ENCODE measurements at regions not wholly inside any gene's neighbourhood (a gene's known extent, or its start where the extent isn't known, plus 50 kb on each side); places are given as distances from the start of the nearest gene placed in this dataset.

DNA sequence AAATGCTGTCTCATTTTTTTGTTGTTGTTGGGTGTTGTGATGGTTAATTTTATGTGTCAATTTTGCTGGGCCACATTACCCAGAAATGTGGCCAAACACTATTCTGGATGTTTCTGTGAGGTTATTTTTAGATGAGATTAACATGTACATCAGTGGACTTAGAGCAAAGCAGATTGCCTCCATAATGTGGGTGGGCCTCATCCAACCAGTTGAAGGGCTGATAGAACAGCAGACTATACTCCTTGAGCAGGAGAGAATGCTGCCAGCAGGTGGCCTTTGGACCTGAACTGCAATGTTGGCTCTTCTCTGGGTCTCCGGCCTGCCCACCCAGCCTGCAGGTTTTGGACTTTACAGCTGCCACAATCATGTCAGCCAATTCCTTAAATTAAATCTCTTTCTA, 169.0 kb downstream of the FTCDNL1 start:
- intact Hi-C loops (cut with micrococcal nuclease), result no loop called here
- TF ChIP-seq, protein P1, sequence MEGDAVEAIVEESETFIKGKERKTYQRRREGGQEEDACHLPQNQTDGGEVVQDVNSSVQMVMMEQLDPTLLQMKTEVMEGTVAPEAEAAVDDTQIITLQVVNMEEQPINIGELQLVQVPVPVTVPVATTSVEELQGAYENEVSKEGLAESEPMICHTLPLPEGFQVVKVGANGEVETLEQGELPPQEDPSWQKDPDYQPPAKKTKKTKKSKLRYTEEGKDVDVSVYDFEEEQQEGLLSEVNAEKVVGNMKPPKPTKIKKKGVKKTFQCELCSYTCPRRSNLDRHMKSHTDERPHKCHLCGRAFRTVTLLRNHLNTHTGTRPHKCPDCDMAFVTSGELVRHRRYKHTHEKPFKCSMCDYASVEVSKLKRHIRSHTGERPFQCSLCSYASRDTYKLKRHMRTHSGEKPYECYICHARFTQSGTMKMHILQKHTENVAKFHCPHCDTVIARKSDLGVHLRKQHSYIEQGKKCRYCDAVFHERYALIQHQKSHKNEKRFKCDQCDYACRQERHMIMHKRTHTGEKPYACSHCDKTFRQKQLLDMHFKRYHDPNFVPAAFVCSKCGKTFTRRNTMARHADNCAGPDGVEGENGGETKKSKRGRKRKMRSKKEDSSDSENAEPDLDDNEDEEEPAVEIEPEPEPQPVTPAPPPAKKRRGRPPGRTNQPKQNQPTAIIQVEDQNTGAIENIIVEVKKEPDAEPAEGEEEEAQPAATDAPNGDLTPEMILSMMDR (IDR thresholded peaks at IDR 0.05), result no peak
- Mint-ChIP-seq H3K27ac (no peak overlapping the region), H3K36me3 (no peaks in the 10 kb centered on the region), H3K4me1 (peaks cover 17% of the 10 kb centered on the region), H3K9me3 (peaks cover 0 to 1% (median 0%) of the 10 kb centered on the region in 7 donors), H3K27me3 (ENCODE audit: low read depth in 3 of 3) (peaks cover 0 to 2% (median 1%) of the 10 kb centered on the region in 3 donors), H3K4me3 (no peak overlapping the region)
- Histone ChIP-seq H3K27ac (ENCODE audit: low read depth in 1 of 2, low read length in 2 of 2) (no peak overlapping the region), H3K4me1 (ENCODE audit: control insufficient read depth in 1 of 2, insufficient read depth in 2 of 2, low read length in 2 of 2) (peaks cover 0 to 9% of the 10 kb centered on the region in 2 donors), H4K20me1 (ENCODE audit: insufficient read depth, low read length) (no peaks in the 10 kb centered on the region), H3K9me3 (replicated peaks in 1 of 2; ENCODE audit: control insufficient read depth in 1 of 2, insufficient read depth in 1 of 2, low read length in 2 of 2) (no peaks in the 10 kb centered on the region), H3K36me3 (replicated peaks in 1 of 2; ENCODE audit: control insufficient read depth in 1 of 2, insufficient read depth in 2 of 2, low read length in 2 of 2) (no peaks in the 10 kb centered on the region), H3K79me2 (ENCODE audit: insufficient read depth, low read length) (no peaks in the 10 kb centered on the region), H2AFZ (ENCODE audit: insufficient read depth, low read depth, low read length, poor library complexity, severe bottlenecking) (no peak overlapping the region), H3K4me3 (replicated peaks in 1 of 3; ENCODE audit: low read depth in 2 of 3, low read length in 3 of 3) (no peak overlapping the region), H3K27me3 (ENCODE audit: control insufficient read depth in 2 of 2, insufficient read depth in 2 of 2, low read length in 2 of 2) (no peaks in the 10 kb centered on the region), H3K9ac (ENCODE audit: insufficient read depth, low read length, poor library complexity, severe bottlenecking) (no peak overlapping the region), H3K4me2 (replicated peaks; ENCODE audit: extremely low read depth, low read length, poor library complexity, severe bottlenecking) (no peak overlapping the region)
- no CpG with 5 or more reads among the region's 1 CpG for WGBS (ENCODE audit: insufficient coverage)
- DNase-seq, result no peak

DNA sequence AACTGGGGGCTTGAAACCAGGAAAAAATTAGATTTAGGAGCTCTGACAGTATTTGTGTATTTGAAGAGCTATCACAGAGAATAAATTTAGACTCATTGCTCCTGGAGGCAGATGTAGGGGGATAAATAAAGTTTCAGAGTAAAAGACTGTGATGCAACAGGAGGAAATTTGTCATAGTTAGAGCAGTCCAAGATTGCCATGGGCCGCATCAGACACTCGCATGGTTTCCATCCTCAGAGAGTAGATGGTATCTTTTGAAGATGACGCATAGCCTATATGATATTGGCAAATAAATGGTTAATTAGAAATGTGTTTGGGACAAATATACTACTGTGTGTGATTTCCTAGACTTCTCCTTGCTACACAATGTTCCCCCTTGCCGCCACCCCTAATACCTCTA, 170.5 kb downstream of the FTCDNL1 start:
- Histone ChIP-seq H3K4me3 (replicated peaks in 1 of 3; ENCODE audit: low read depth in 2 of 3, low read length in 3 of 3) (no peak overlapping the region), H3K27me3 (ENCODE audit: control insufficient read depth in 2 of 2, insufficient read depth in 2 of 2, low read length in 2 of 2) (no peaks in the 10 kb centered on the region), H3K9me3 (replicated peaks in 1 of 2; ENCODE audit: control insufficient read depth in 1 of 2, insufficient read depth in 1 of 2, low read length in 2 of 2) (no peaks in the 10 kb centered on the region), H3K9ac (ENCODE audit: insufficient read depth, low read length, poor library complexity, severe bottlenecking) (no peak overlapping the region), H3K36me3 (replicated peaks in 1 of 2; ENCODE audit: control insufficient read depth in 1 of 2, insufficient read depth in 2 of 2, low read length in 2 of 2) (no peaks in the 10 kb centered on the region), H3K27ac (ENCODE audit: low read depth in 1 of 2, low read length in 2 of 2) (no peak overlapping the region), H3K4me2 (replicated peaks; ENCODE audit: extremely low read depth, low read length, poor library complexity, severe bottlenecking) (no peak overlapping the region), H4K20me1 (ENCODE audit: insufficient read depth, low read length) (no peaks in the 10 kb centered on the region), H2AFZ (ENCODE audit: insufficient read depth, low read depth, low read length, poor library complexity, severe bottlenecking) (no peak overlapping the region), H3K79me2 (ENCODE audit: insufficient read depth, low read length) (no peaks in the 10 kb centered on the region), H3K4me1 (ENCODE audit: control insufficient read depth in 1 of 2, insufficient read depth in 2 of 2, low read length in 2 of 2) (peaks cover 0 to 9% of the 10 kb centered on the region in 2 donors)
- intact Hi-C loops (cut with micrococcal nuclease), result no loop called here
- TF ChIP-seq, protein P1 (IDR thresholded peaks at IDR 0.05), result no peak
- Mint-ChIP-seq H3K36me3 (no peaks in the 10 kb centered on the region), H3K4me3 (no peak overlapping the region), H3K4me1 (peaks cover 16% of the 10 kb centered on the region), H3K27me3 (ENCODE audit: low read depth in 3 of 3) (peaks cover 0 to 2% (median 1%) of the 10 kb centered on the region in 3 donors), H3K27ac (no peak overlapping the region), H3K9me3 (peaks cover 0 to 1% (median 0%) of the 10 kb centered on the region in 7 donors)
- 75% methylated on average over 2 of the region's 4 CpGs for WGBS (ENCODE audit: insufficient coverage)
- DNase-seq, result no peak

Data from CD14-positive monocyte (primary cell).